ENCODE measurements at regions not wholly inside any gene's neighbourhood (a gene's known extent, or its start where the extent isn't known, plus 50 kb on each side); places are given as distances from the start of the nearest gene placed in this dataset.

DNA sequence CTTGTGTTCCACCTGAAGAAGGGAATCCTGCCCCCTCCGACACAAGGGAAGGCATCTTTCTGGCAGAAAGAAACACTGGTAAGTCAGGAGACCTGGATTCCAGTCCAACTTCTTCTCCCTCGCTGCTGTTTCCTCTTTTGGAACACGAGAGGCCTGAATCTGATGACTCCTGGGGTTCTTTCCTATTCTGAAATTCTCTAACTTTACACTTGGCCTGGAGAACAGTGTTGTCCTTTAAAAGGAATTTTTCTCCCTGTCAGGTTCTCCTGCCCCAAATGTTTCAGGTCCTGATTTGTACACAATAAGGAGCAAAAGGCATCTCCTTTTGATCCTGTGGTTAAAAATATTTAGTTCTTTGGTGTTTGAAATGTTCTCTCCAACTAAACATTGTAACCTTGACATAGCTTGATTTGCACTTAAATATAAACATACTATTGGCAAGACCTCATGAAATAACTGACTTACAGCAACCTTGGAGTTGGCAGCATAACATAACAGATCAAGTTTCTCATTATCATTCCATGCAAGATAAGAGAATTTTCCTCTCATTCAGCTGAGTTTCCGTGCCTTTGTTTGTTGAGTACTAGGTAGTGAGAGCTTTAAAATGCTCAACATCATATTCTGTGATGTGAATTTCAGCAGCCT, 244.8 kb downstream of the COG6 start:
- WGBS (ENCODE audit: insufficient coverage, insufficient replicate concordance, low lambda C conversion rate, missing lambda C conversion rate) = 20% methylated on average over 4 of the region's 4 CpGs
- Histone ChIP-seq H3K79me2 (ENCODE audit: control insufficient read depth, insufficient read depth, low read length) (no peaks in the 10 kb centered on the region), H3K4me1 (ENCODE audit: control insufficient read depth, insufficient read depth, low read length) (no peaks in the 10 kb centered on the region), H3K4me3 (no peak overlapping the region), H3K36me3 (ENCODE audit: control insufficient read depth in 2 of 2, insufficient read depth in 2 of 2, low read length in 1 of 2) (no peaks in the 10 kb centered on the region), H3K27ac (ENCODE audit: control insufficient read depth, insufficient read depth) (no peak overlapping the region), H3K9me3 (replicated peaks; ENCODE audit: control insufficient read depth, insufficient read depth, low read length) (no peaks in the 10 kb centered on the region; the same call in 2 of the 3 replicates), H3K27me3 (replicated peaks in 1 of 2; ENCODE audit: control insufficient read depth in 2 of 2, insufficient read depth in 2 of 2, low read length in 1 of 2) (no peaks in the 10 kb centered on the region), H3K9ac (ENCODE audit: control insufficient read depth, insufficient read depth, low read length) (no peak overlapping the region), H4K20me1 (ENCODE audit: control insufficient read depth, insufficient read depth) (no peaks in the 10 kb centered on the region), H3K4me2 (ENCODE audit: control insufficient read depth, insufficient read depth) (no peak overlapping the region), H2AFZ (ENCODE audit: control insufficient read depth, low read depth, low read length) (no peak overlapping the region)
- DNase-seq (ENCODE audit: low read depth, low spot score) (no peak), FAIRE-seq (no peak), ATAC-seq (no peak)
- ChIA-PET SMC1A (ENCODE audit: uncharacterized antibody, unreplicated experiment) (interaction anchor here (0.6 kb wide), 1 partner anchor 216 kb away, joined by 3 read pairs; no protein-coding TSS in a partner anchor), RAD21 (ENCODE audit: unreplicated experiment) (no interaction called here), POLR2A (no interaction called here), CTCF (no interaction called here)
- intact Hi-C loops (cut with micrococcal nuclease; ENCODE audit: unreplicated experiment) = no loop called here
- TF ChIP-seq EED (IDR thresholded peaks at IDR 0.05; ENCODE audit: low read depth) (no peak), GABPA (IDR thresholded peaks at IDR 0.05; ENCODE audit: low read depth) (no peak), HDAC2 (IDR thresholded peaks at IDR 0.05) (no peak), RUNX3 (IDR thresholded peaks at IDR 0.05; ENCODE audit: low read length) (no peak), HDGF (IDR thresholded peaks at IDR 0.05) (no peak), CBFB (IDR thresholded peaks at IDR 0.05; ENCODE audit: low read depth) (no peak), BACH1 (IDR thresholded peaks at IDR 0.05; ENCODE audit: borderline replicate concordance) (no peak), MEF2B (IDR thresholded peaks at IDR 0.05; ENCODE audit: partially characterized antibody, poor library complexity, severe bottlenecking) (no peak)
- TF ChIP-seq, protein P1, sequence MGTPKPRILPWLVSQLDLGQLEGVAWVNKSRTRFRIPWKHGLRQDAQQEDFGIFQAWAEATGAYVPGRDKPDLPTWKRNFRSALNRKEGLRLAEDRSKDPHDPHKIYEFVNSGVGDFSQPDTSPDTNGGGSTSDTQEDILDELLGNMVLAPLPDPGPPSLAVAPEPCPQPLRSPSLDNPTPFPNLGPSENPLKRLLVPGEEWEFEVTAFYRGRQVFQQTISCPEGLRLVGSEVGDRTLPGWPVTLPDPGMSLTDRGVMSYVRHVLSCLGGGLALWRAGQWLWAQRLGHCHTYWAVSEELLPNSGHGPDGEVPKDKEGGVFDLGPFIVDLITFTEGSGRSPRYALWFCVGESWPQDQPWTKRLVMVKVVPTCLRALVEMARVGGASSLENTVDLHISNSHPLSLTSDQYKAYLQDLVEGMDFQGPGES (IDR thresholded peaks at IDR 0.05) = no peak
- TF ChIP-seq, protein P2, sequence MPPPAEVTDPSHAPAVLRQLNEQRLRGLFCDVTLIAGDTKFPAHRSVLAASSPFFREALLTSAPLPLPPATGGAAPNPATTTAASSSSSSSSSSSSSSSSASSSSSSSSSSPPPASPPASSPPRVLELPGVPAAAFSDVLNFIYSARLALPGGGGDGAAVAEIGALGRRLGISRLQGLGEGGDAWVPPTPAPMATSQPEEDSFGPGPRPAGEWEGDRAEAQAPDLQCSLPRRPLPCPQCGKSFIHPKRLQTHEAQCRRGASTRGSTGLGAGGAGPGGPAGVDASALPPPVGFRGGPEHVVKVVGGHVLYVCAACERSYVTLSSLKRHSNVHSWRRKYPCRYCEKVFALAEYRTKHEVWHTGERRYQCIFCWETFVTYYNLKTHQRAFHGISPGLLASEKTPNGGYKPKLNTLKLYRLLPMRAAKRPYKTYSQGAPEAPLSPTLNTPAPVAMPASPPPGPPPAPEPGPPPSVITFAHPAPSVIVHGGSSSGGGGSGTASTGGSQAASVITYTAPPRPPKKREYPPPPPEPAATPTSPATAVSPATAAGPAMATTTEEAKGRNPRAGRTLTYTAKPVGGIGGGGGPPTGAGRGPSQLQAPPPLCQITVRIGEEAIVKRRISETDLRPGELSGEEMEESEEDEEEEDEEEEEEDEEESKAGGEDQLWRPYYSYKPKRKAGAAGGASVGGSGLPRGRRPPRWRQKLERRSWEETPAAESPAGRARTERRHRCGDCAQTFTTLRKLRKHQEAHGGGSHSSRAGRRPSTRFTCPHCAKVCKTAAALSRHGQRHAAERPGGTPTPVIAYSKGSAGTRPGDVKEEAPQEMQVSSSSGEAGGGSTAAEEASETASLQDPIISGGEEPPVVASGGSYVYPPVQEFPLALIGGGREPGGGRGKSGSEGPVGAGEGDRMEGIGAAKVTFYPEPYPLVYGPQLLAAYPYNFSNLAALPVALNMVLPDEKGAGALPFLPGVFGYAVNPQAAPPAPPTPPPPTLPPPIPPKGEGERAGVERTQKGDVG (CRISPR knock-in tag; IDR thresholded peaks at IDR 0.05) = no peak
- TF ChIP-seq, protein P3, sequence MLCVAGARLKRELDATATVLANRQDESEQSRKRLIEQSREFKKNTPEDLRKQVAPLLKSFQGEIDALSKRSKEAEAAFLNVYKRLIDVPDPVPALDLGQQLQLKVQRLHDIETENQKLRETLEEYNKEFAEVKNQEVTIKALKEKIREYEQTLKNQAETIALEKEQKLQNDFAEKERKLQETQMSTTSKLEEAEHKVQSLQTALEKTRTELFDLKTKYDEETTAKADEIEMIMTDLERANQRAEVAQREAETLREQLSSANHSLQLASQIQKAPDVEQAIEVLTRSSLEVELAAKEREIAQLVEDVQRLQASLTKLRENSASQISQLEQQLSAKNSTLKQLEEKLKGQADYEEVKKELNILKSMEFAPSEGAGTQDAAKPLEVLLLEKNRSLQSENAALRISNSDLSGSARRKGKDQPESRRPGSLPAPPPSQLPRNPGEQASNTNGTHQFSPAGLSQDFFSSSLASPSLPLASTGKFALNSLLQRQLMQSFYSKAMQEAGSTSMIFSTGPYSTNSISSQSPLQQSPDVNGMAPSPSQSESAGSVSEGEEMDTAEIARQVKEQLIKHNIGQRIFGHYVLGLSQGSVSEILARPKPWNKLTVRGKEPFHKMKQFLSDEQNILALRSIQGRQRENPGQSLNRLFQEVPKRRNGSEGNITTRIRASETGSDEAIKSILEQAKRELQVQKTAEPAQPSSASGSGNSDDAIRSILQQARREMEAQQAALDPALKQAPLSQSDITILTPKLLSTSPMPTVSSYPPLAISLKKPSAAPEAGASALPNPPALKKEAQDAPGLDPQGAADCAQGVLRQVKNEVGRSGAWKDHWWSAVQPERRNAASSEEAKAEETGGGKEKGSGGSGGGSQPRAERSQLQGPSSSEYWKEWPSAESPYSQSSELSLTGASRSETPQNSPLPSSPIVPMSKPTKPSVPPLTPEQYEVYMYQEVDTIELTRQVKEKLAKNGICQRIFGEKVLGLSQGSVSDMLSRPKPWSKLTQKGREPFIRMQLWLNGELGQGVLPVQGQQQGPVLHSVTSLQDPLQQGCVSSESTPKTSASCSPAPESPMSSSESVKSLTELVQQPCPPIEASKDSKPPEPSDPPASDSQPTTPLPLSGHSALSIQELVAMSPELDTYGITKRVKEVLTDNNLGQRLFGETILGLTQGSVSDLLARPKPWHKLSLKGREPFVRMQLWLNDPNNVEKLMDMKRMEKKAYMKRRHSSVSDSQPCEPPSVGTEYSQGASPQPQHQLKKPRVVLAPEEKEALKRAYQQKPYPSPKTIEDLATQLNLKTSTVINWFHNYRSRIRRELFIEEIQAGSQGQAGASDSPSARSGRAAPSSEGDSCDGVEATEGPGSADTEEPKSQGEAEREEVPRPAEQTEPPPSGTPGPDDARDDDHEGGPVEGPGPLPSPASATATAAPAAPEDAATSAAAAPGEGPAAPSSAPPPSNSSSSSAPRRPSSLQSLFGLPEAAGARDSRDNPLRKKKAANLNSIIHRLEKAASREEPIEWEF (IDR thresholded peaks at IDR 0.05; ENCODE audit: insufficient replicate concordance, low read depth, low read length) = no peak
- BruUV-seq (replicated peaks) = no TSS peak
- in situ Hi-C loops (cut with MboI) = no loop called here
